Suprapubic skin (tissue), 4 donors: ENCODE measurements at regions not wholly inside any gene's neighbourhood (a gene's known extent, or its start where the extent isn't known, plus 50 kb on each side); places are given as distances from the start of the nearest gene placed in this dataset.

ENCODE experiments used
- DNase-seq, 2 donors: peaks; one replicate each; pipeline ENCODE4 v3.0.0-alpha.2; 2019; ENCODE audit warnings: low spot score in 2 of 2
- H3K27ac ChIP-seq: fragments of 200-600 bp; sonication (generic); one replicate; pipeline ENCODE4 v1.5.1; 2019
- H3K27me3 ChIP-seq: fragments of 200-600 bp; sonication (generic); one replicate; pipeline ENCODE4 v1.5.1; 2019
- H3K36me3 ChIP-seq: fragments of 200-600 bp; sonication (generic); one replicate; pipeline ENCODE4 v1.5.1; 2019
- H3K4me1 ChIP-seq: fragments of 200-600 bp; sonication (generic); one replicate; pipeline ENCODE4 v1.5.1; 2019
- H3K4me3 ChIP-seq: fragments of 200-600 bp; sonication (generic); one replicate; pipeline ENCODE4 v1.5.1; 2019; ENCODE audit warnings: mild to moderate bottlenecking
- H3K9me3 ChIP-seq: fragments of 200-600 bp; sonication (generic); one replicate; pipeline ENCODE4 v1.5.1; 2019
- EP300 ChIP-seq: sonication (generic); formaldehyde crosslinking; IDR thresholded peaks from one replicate; pipeline ENCODE4 v1.6.1; 2017; ENCODE audit warnings: antibody characterized with exemption
- POLR2A ChIP-seq, 2 donors: fragments of 450-650 bp; IDR thresholded peaks; one replicate each; pipeline ENCODE4 v1.6.1; 2017; ENCODE audit warnings: antibody characterized with exemption in 2 of 2, mild to moderate bottlenecking in 2 of 2, moderate library complexity in 2 of 2
- POLR2AphosphoS5 ChIP-seq, 3 donors: sonication (generic); formaldehyde crosslinking; IDR thresholded peaks; one replicate each; pipeline ENCODE4 v1.6.1; 2017; ENCODE audit warnings: antibody characterized with exemption in 3 of 3
- WGBS: methylation state at CpG from one replicate; pipeline ENCODE4 v1.1.5; 2018; 5-methylcytosine and 5-hydroxymethylcytosine counted together
- TF ChIP-seq, protein P1 (sequence below), 2 donors: fragments of 200-600 bp in 1 of 2; fragments of 450-650 bp in 1 of 2; sonication (generic) in 1 of 2; IDR thresholded peaks; one replicate each; pipeline ENCODE4 v1.5.1; 2016 to 2019; ENCODE audit warnings: antibody characterized with exemption in 2 of 2, mild to moderate bottlenecking in 1 of 2, moderate library complexity in 1 of 2

- no peaks in the 10 kb centered on the region for H3K9me3 ChIP-seq
- no peak overlapping the region for H3K27ac ChIP-seq
- DNase-seq = no peak
- H3K4me1 ChIP-seq = no peaks in the 10 kb centered on the region
- no peak for TF ChIP-seq EP300
- TF ChIP-seq POLR2A (IDR thresholded peaks at IDR 0.05) = no peak
- no peak for TF ChIP-seq POLR2AphosphoS5 (IDR thresholded peaks at IDR 0.05)
- TF ChIP-seq, protein P1, sequence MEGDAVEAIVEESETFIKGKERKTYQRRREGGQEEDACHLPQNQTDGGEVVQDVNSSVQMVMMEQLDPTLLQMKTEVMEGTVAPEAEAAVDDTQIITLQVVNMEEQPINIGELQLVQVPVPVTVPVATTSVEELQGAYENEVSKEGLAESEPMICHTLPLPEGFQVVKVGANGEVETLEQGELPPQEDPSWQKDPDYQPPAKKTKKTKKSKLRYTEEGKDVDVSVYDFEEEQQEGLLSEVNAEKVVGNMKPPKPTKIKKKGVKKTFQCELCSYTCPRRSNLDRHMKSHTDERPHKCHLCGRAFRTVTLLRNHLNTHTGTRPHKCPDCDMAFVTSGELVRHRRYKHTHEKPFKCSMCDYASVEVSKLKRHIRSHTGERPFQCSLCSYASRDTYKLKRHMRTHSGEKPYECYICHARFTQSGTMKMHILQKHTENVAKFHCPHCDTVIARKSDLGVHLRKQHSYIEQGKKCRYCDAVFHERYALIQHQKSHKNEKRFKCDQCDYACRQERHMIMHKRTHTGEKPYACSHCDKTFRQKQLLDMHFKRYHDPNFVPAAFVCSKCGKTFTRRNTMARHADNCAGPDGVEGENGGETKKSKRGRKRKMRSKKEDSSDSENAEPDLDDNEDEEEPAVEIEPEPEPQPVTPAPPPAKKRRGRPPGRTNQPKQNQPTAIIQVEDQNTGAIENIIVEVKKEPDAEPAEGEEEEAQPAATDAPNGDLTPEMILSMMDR (IDR thresholded peaks at IDR 0.05) = no peak
- no peaks in the 10 kb centered on the region for H3K27me3 ChIP-seq
- no peak overlapping the region for H3K4me3 ChIP-seq
- H3K36me3 ChIP-seq = no peaks in the 10 kb centered on the region
These were observed 109.9 kb upstream of the SYNPR start for GRCh38 chr3:63168179-63168578.

DNA sequence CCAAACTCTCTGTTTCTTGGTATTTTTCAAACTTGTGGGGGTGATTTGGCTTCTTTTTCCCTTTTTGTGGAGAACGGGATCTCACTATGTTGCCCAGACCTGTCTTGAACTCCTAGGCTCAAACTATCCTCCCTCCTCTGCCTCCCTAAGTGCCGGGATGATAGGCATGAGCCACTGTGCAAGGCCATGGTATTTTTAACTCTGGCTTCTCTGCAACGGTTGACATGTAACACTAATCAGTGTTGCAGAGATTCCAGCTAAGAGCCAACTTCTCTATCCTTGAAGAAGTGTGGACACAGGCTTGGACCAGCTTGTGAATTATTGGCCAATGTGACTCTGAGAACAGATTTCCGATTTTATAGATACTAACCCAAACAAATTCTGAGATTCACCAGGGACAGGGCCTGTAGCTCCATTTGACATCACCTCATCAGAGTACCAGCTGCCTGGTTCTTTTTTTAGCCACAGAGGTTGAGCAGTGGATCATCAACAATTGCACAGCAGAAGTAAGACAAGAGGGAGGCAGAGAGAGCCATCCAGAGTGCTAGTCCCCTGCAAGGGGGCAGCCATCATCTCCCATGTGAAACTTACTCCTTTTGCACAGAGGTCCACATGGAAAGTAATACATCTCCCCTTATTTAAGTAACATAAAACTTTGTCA is 98.1 kb upstream of the SYNPR start:
- Histone ChIP-seq H3K27me3 (no peaks in the 10 kb centered on the region), H3K4me3 (no peak overlapping the region), H3K27ac (no peak overlapping the region), H3K9me3 (no peaks in the 10 kb centered on the region), H3K4me1 (no peaks in the 10 kb centered on the region), H3K36me3 (no peaks in the 10 kb centered on the region)
- DNase-seq = no peak
- WGBS = 95% methylated on average over 4 of the region's 4 CpGs
- no peak for TF ChIP-seq POLR2AphosphoS5 (IDR thresholded peaks at IDR 0.05)
- TF ChIP-seq EP300 = no peak
- TF ChIP-seq, protein P1 (IDR thresholded peaks at IDR 0.05) = no peak
- TF ChIP-seq POLR2A (IDR thresholded peaks at IDR 0.05) = no peak

DNA sequence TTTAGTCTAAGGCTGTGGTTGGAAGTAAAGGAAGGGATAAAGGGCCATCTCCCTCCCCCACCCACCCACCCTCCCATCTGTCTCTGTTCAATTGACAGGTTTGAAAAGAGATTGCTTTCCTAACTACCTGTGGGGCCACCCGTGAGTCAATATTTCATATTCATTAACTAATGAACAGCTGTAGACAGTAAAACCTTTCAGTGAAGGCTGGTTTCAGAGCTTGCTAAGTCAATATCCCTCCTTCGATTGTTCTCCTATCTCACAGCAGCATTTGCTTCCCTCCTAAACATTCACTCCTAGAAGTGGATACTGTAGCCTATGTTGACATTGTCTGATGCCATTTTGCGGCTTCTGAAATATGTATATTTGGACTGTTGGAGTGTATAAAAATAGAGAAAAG is 85.9 kb upstream of the SYNPR start:
- no peaks in the 10 kb centered on the region for H3K27me3 ChIP-seq
- H3K9me3 ChIP-seq = no peaks in the 10 kb centered on the region
- WGBS = 65% methylated on average over 3 of the region's 3 CpGs
- no peaks in the 10 kb centered on the region for H3K36me3 ChIP-seq
- TF ChIP-seq POLR2AphosphoS5 (IDR thresholded peaks at IDR 0.05) (no peak), EP300 (no peak), POLR2A (IDR thresholded peaks at IDR 0.05) (no peak)
- TF ChIP-seq, protein P1 (IDR thresholded peaks at IDR 0.05) = no peak
- H3K4me3 ChIP-seq = no peak overlapping the region
- no peaks in the 10 kb centered on the region for H3K4me1 ChIP-seq
- no peak overlapping the region for H3K27ac ChIP-seq
- no peak for DNase-seq

DNA sequence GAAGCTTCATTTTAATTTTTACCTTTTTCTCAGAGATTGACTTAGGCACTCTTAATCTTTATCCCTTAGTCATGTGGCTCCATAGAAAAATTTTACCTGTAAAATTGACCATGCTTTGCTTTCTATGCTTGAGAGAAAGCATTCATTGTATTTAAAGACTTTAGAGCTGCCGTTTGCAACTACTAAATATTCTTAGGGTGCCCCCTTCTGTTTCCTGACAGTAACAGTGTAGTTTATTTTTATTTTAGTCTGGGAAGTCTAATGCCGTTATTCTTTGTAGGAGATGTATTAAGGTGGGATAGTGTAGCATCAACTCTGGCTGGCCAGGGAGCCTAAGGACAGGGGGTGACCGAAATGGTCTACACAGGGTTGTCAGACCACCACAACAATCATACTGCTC is 84.5 kb upstream of the SYNPR start:
- H3K27me3 ChIP-seq = no peaks in the 10 kb centered on the region
- H3K4me1 ChIP-seq = no peaks in the 10 kb centered on the region
- no peaks in the 10 kb centered on the region for H3K9me3 ChIP-seq
- TF ChIP-seq EP300 (no peak), POLR2A (IDR thresholded peaks at IDR 0.05) (no peak), POLR2AphosphoS5 (IDR thresholded peaks at IDR 0.05) (no peak)
- TF ChIP-seq, protein P1 (IDR thresholded peaks at IDR 0.05) = no peak
- DNase-seq = no peak
- H3K36me3 ChIP-seq = no peaks in the 10 kb centered on the region
- H3K4me3 ChIP-seq = no peak overlapping the region
- WGBS = 3% methylated on average over 3 of the region's 3 CpGs
- no peak overlapping the region for H3K27ac ChIP-seq

DNA sequence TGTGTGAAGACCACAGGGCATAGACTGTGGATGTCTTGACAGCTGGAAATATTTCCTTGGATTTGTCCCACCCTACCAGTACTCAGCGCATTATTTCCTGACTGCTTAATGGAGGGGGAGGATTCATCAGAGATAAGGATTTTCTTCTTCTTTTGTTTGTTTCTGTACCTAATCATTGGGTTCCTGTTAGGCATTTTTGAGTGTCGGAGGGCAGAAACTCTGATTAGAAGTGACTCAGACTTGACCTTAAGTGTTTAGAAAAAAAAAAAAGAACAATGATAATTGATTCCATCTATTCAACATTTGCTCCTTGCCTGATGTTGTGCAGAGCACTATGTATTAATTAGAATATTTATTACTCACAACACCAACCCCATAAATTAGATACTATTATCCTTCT is 78.5 kb upstream of the SYNPR start:
- TF ChIP-seq, protein P1 (IDR thresholded peaks at IDR 0.05) = no peak
- TF ChIP-seq POLR2A (IDR thresholded peaks at IDR 0.05) (no peak), POLR2AphosphoS5 (IDR thresholded peaks at IDR 0.05) (no peak), EP300 (no peak)
- Histone ChIP-seq H3K27ac (no peak overlapping the region), H3K9me3 (no peaks in the 10 kb centered on the region), H3K4me3 (no peak overlapping the region), H3K27me3 (no peaks in the 10 kb centered on the region), H3K36me3 (no peaks in the 10 kb centered on the region), H3K4me1 (no peaks in the 10 kb centered on the region)
- no peak for DNase-seq
- WGBS = 72% methylated on average over 2 of the region's 2 CpGs
